ENCODE measurements at regions not wholly inside any gene's neighbourhood (a gene's known extent, or its start where the extent isn't known, plus 50 kb on each side); places are given as distances from the start of the nearest gene placed in this dataset.

GRCh38 chr3:87135412-87135811 lies 91.7 kb upstream of the CHMP2B start:
- TF ChIP-seq STAT5B (CRISPR knock-in tag; IDR thresholded peaks at IDR 0.05), result no peak
- no peak for TF ChIP-seq CREBL2 (CRISPR knock-in tag; IDR thresholded peaks at IDR 0.05; ENCODE audit: borderline replicate concordance)
- no peak for TF ChIP-seq JARID2 (CRISPR knock-in tag; IDR thresholded peaks at IDR 0.05; ENCODE audit: insufficient replicate concordance)
- TF ChIP-seq, protein P1, sequence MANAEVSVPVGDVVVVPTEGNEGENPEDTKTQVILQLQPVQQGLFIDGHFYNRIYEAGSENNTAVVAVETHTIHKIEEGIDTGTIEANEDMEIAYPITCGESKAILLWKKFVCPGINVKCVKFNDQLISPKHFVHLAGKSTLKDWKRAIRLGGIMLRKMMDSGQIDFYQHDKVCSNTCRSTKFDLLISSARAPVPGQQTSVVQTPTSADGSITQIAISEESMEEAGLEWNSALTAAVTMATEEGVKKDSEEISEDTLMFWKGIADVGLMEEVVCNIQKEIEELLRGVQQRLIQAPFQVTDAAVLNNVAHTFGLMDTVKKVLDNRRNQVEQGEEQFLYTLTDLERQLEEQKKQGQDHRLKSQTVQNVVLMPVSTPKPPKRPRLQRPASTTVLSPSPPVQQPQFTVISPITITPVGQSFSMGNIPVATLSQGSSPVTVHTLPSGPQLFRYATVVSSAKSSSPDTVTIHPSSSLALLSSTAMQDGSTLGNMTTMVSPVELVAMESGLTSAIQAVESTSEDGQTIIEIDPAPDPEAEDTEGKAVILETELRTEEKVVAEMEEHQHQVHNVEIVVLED (CRISPR knock-in tag; IDR thresholded peaks at IDR 0.05; ENCODE audit: borderline replicate concordance), result no peak
- no peak for TF ChIP-seq NR3C1 (CRISPR knock-in tag; IDR thresholded peaks at IDR 0.05)
- DNase-seq (ENCODE audit: low spot score) (no peak), ATAC-seq (no peak), FAIRE-seq (no peak)
- H2AFZ ChIP-seq (ENCODE audit: low read length), result no peak overlapping the region
- no peak overlapping the region for H3K4me3 ChIP-seq (replicated peaks in 1 of 3; ENCODE audit: insufficient read depth in 1 of 3, low read depth in 2 of 3, low read length in 3 of 3)
- H3K27me3 ChIP-seq (ENCODE audit: control insufficient read depth in 1 of 2, insufficient read depth in 2 of 2, low read length in 2 of 2), result no peaks in the 10 kb centered on the region
- no peaks in the 10 kb centered on the region for H4K20me1 ChIP-seq (ENCODE audit: insufficient read depth, low read length)
- POLR2A ChIA-PET, result no interaction called here
- no peaks in the 10 kb centered on the region for H3K36me3 ChIP-seq (replicated peaks in 1 of 2; ENCODE audit: control insufficient read depth in 1 of 2, insufficient read depth in 2 of 2, low read length in 2 of 2)
- H3K4me2 ChIP-seq (ENCODE audit: low read depth, low read length), result no peak overlapping the region
- intact Hi-C loops (cut with micrococcal nuclease; ENCODE audit: unreplicated experiment), result no loop called here
- CTCF ChIA-PET (ENCODE audit: low intra/inter-chr PET ratio, low total read pairs), result no interaction called here
- no peak overlapping the region for H3K9ac ChIP-seq (ENCODE audit: insufficient read depth, low read depth, low read length)
- peaks cover 3% of the 10 kb centered on the region; the same call in 1 of the 2 replicates for H3K9me3 ChIP-seq (ENCODE audit: low read length)
- 3% methylated on average over 3 of the region's 3 CpGs for WGBS (ENCODE audit: low lambda C conversion rate)
- BruUV-seq (replicated peaks), result no TSS peak
- no peaks in the 10 kb centered on the region for H3K79me2 ChIP-seq (ENCODE audit: insufficient read depth, low read length)
- H3K27ac ChIP-seq (ENCODE audit: extremely low read length, insufficient read depth, low read length), result no peak overlapping the region
- no peaks in the 10 kb centered on the region for H3K4me1 ChIP-seq (ENCODE audit: insufficient read depth, low read length)
- in situ Hi-C loops (cut with HindIII; ENCODE audit: extremely low pct_ligation_motif_present, low pct_unique_long_range_greater_than_20kb), result no loop called here

- H3K27me3 ChIP-seq (ENCODE audit: control insufficient read depth in 1 of 2, insufficient read depth in 2 of 2, low read length in 2 of 2), result no peaks in the 10 kb centered on the region
- no peak overlapping the region for H3K4me2 ChIP-seq (ENCODE audit: low read depth, low read length)
- ChIA-PET CTCF (ENCODE audit: low intra/inter-chr PET ratio, low total read pairs) (no interaction called here), POLR2A (no interaction called here)
- no peaks in the 10 kb centered on the region for H4K20me1 ChIP-seq (ENCODE audit: insufficient read depth, low read length)
- H3K4me3 ChIP-seq (replicated peaks in 1 of 3; ENCODE audit: insufficient read depth in 1 of 3, low read depth in 2 of 3, low read length in 3 of 3), result no peak overlapping the region
- no peaks in the 10 kb centered on the region for H3K9me3 ChIP-seq (ENCODE audit: low read length)
- in situ Hi-C loops (cut with HindIII; ENCODE audit: extremely low pct_ligation_motif_present, low pct_unique_long_range_greater_than_20kb) (no loop called here), intact Hi-C loops (cut with micrococcal nuclease; ENCODE audit: unreplicated experiment) (no loop called here)
- no peak overlapping the region for H2AFZ ChIP-seq (ENCODE audit: low read length)
- BruUV-seq (replicated peaks), result no TSS peak
- no peak overlapping the region for H3K27ac ChIP-seq (ENCODE audit: extremely low read length, insufficient read depth, low read length)
- DNase-seq (ENCODE audit: low spot score), result no peak
- 80% methylated on average over 2 of the region's 2 CpGs for WGBS (ENCODE audit: low lambda C conversion rate)
- ATAC-seq, result no peak
- peak; percentile 37 for TF ChIP-seq CEBPG (CRISPR knock-in tag; IDR thresholded peaks at IDR 0.05)
- TF ChIP-seq ZSCAN9 (CRISPR knock-in tag; IDR thresholded peaks at IDR 0.05; ENCODE audit: borderline replicate concordance), result no peak
- peak; percentile 82 for TF ChIP-seq CEBPB (IDR thresholded peaks at IDR 0.05; ENCODE audit: borderline replicate concordance, low read depth, low read length)
- peak; percentile 42; the same call in 1 of the 2 replicates for TF ChIP-seq ZNF7 (CRISPR knock-in tag; IDR thresholded peaks at IDR 0.05)
- H3K4me1 ChIP-seq (ENCODE audit: insufficient read depth, low read length), result no peaks in the 10 kb centered on the region
- no peak overlapping the region for H3K9ac ChIP-seq (ENCODE audit: insufficient read depth, low read depth, low read length)
- H3K36me3 ChIP-seq (replicated peaks in 1 of 2; ENCODE audit: control insufficient read depth in 1 of 2, insufficient read depth in 2 of 2, low read length in 2 of 2), result no peaks in the 10 kb centered on the region
- no peaks in the 10 kb centered on the region for H3K79me2 ChIP-seq (ENCODE audit: insufficient read depth, low read length)
- no peak for FAIRE-seq
Observed at GRCh38 chr3:87132801-87133200, 94.3 kb upstream of the CHMP2B start.
